Thyroid gland (tissue), 4 donors: ENCODE measurements at regions not wholly inside any gene's neighbourhood (a gene's known extent, or its start where the extent isn't known, plus 50 kb on each side); places are given as distances from the start of the nearest gene placed in this dataset.
"Not testable (repeated sequence)": the region's sequence is repeated elsewhere in the genome, so short reads cannot be mapped to it uniquely, and the experiment has no call there.

Experiments
- POLR2A ChIP-seq, 2 donors: fragments of 450-650 bp; IDR thresholded peaks; one replicate each; pipeline ENCODE4 v1.6.1; 2017; ENCODE audit warnings: antibody characterized with exemption in 2 of 2, mild to moderate bottlenecking in 2 of 2, moderate library complexity in 1 of 2
- TF ChIP-seq, protein P1 (sequence below), 6 experiments: fragments of 200-600 bp in 3 of 6; fragments of 450-650 bp in 3 of 6; sonication (generic) in 3 of 6; IDR thresholded peaks; one replicate each; pipeline ENCODE4 v1.5.1; 2016 to 2019; ENCODE audit warnings: antibody characterized with exemption in 6 of 6, mild to moderate bottlenecking in 2 of 6, inconsistent platforms in 1 of 6, moderate library complexity in 1 of 6

DNA sequence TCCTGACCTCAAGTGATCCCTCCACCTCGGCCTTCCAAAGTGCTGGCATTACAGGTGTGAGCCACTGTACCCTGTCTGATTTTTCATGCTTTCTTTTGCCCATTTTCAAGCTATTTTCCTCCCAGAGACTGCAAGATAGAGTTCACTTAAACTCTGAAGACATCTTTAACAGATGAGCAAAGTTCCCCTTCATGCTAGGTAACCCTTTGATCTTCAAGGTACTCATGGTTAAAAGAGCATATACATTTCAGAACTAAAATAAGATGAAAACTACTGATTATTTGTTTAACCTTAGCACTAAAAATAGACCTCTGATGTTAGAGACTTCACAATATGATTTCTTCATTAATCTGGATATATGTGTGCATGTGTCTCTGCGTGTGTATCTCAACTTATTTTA lies 128.4 kb downstream of the SPATA31A1 start:
- TF ChIP-seq, protein P1, sequence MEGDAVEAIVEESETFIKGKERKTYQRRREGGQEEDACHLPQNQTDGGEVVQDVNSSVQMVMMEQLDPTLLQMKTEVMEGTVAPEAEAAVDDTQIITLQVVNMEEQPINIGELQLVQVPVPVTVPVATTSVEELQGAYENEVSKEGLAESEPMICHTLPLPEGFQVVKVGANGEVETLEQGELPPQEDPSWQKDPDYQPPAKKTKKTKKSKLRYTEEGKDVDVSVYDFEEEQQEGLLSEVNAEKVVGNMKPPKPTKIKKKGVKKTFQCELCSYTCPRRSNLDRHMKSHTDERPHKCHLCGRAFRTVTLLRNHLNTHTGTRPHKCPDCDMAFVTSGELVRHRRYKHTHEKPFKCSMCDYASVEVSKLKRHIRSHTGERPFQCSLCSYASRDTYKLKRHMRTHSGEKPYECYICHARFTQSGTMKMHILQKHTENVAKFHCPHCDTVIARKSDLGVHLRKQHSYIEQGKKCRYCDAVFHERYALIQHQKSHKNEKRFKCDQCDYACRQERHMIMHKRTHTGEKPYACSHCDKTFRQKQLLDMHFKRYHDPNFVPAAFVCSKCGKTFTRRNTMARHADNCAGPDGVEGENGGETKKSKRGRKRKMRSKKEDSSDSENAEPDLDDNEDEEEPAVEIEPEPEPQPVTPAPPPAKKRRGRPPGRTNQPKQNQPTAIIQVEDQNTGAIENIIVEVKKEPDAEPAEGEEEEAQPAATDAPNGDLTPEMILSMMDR (IDR thresholded peaks at IDR 0.05) = not testable (repeated sequence)
- not testable (repeated sequence) for TF ChIP-seq POLR2A (IDR thresholded peaks at IDR 0.05)
